IMR-90 (cell line): ENCODE measurements at regions not wholly inside any gene's neighbourhood (a gene's known extent, or its start where the extent isn't known, plus 50 kb on each side); places are given as distances from the start of the nearest gene placed in this dataset.

Experiments
- CTCF ChIP-seq: conservative IDR thresholded peaks from 2 replicates; pipeline ENCODE4 v1.5.1; 2012; ENCODE audit warnings: mild to moderate bottlenecking, low read depth, low read length, improper control_type of control experiment
- POLR2A ChIP-seq: IDR thresholded peaks from 2 replicates; pipeline ENCODE4 v1.6.1; 2012; ENCODE audit warnings: mild to moderate bottlenecking, low read depth, low read length

DNA sequence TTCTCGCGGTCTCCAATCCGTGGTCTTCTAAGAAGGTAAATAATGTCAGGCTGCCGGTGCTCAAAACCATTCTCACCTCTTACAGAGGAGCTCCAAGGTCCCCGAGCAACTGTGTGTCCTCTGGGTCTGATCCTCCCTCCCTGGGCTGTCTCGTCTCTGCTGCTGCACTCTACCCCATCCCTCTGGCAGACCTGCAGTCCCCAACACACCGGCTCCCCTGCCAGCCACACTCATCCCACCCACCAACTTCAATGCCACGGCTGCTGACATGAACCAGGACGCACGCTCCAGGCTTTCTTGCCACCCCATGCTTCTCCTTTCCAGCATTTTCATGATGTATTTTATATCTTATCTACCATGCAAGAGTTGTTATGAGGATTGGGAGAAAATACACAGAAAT, 559.5 kb upstream of the SALL3 start:
- no peak for TF ChIP-seq CTCF
- TF ChIP-seq POLR2A, result no peak
